ENCODE measurements at regions not wholly inside any gene's neighbourhood (a gene's known extent, or its start where the extent isn't known, plus 50 kb on each side); places are given as distances from the start of the nearest gene placed in this dataset.

DNA sequence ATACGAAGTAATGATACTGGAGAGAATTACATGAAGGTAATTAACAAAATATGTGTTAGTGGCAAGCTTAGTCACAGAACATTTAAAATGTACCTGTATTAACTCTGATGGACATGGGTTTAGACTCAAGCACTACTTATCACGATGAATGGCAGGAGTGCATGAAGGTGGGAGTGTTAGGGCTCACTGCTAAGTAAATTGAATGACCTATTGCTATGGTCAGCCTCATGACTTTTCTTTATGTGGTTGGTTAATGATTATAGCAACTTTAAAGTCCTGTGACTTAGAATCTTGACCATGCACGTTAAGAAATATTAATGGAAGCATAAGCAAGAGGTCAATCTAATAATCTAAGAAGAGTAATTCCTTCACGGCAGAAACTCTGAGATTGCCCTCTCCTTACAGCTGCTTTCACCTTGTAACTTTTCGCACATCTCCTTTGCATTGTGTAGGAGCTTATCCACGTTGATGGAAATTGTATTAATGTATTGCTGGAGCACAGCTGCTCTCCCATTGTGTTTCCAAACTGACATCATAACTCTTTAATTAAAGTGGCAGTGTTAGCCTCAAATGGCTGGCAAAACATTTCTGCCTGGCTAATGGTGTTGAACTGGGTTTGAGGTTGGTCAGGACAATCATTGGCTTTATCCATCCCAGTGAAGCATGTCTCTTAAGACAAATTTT, 114.5 kb downstream of the RXFP2 start:
- H3K36me3 ChIP-seq (replicated peaks) = no peaks in the 10 kb centered on the region
- DNase-seq = no peak
- no peak overlapping the region for H3K27ac ChIP-seq
- TF ChIP-seq, protein P1, sequence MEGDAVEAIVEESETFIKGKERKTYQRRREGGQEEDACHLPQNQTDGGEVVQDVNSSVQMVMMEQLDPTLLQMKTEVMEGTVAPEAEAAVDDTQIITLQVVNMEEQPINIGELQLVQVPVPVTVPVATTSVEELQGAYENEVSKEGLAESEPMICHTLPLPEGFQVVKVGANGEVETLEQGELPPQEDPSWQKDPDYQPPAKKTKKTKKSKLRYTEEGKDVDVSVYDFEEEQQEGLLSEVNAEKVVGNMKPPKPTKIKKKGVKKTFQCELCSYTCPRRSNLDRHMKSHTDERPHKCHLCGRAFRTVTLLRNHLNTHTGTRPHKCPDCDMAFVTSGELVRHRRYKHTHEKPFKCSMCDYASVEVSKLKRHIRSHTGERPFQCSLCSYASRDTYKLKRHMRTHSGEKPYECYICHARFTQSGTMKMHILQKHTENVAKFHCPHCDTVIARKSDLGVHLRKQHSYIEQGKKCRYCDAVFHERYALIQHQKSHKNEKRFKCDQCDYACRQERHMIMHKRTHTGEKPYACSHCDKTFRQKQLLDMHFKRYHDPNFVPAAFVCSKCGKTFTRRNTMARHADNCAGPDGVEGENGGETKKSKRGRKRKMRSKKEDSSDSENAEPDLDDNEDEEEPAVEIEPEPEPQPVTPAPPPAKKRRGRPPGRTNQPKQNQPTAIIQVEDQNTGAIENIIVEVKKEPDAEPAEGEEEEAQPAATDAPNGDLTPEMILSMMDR (IDR thresholded peaks at IDR 0.05; ENCODE audit: low read depth, low read length, missing control alignments) = no peak
- in situ Hi-C loops (cut with HindIII; ENCODE audit: low pct_ligation_motif_present, low sequenced_read_pairs) = no loop called here
- no peak overlapping the region for H3K4me3 ChIP-seq (ENCODE audit: low read depth, low read length)
- H3K27me3 ChIP-seq (replicated peaks) = no peaks in the 10 kb centered on the region

DNA sequence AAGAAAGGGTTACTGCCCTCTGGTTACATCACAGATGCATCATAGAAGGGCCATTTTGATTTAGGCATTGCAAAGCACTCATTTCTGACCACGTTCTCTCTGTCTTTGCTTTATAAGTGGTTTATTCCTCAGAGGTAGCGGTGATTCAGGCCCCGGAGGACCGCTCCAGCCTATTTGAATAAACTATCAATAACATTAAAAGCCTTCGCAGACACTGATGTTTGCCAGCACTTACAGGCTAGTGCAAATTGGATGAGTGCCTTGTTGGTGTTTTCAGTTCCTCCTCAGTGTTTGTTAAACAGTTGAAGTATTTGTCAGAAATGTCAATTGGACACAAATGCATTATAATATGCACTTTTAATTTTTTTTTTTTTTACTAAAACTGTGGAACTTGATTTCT, 120.2 kb downstream of the RXFP2 start:
- H3K27me3 ChIP-seq (replicated peaks) = no peaks in the 10 kb centered on the region
- in situ Hi-C loops (cut with HindIII; ENCODE audit: low pct_ligation_motif_present, low sequenced_read_pairs) = no loop called here
- H3K27ac ChIP-seq = no peak overlapping the region
- no peaks in the 10 kb centered on the region for H3K36me3 ChIP-seq (replicated peaks)
- TF ChIP-seq, protein P1 (IDR thresholded peaks at IDR 0.05; ENCODE audit: low read depth, low read length, missing control alignments) = no peak
- no peak for DNase-seq
- H3K4me3 ChIP-seq (ENCODE audit: low read depth, low read length) = no peak overlapping the region

DNA sequence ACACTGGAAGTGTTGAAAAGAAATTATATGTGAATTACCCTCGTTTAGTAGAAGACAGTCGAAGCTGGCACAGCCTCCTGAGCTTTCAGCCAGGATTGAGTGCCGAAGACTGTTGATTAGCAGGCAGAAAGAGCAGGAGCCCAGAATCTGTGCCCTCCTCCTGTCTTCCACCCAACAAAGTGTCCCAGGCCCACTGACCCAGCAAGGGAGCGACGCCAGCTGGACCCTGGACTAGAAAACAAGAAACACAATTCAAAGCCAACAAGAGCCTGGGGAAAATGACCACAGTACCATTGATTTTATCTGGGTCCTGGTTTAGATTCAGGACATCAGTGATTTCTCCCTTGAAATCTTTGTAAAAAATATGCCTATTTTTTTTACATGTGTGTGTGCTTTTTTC, 120.7 kb downstream of the RXFP2 start:
- in situ Hi-C loops (cut with HindIII; ENCODE audit: low pct_ligation_motif_present, low sequenced_read_pairs) = no loop called here
- Histone ChIP-seq H3K4me3 (ENCODE audit: low read depth, low read length) (no peak overlapping the region), H3K27ac (no peak overlapping the region), H3K27me3 (replicated peaks) (no peaks in the 10 kb centered on the region), H3K36me3 (replicated peaks) (no peaks in the 10 kb centered on the region)
- TF ChIP-seq, protein P1 (IDR thresholded peaks at IDR 0.05; ENCODE audit: low read depth, low read length, missing control alignments) = no peak
- DNase-seq = no peak

DNA sequence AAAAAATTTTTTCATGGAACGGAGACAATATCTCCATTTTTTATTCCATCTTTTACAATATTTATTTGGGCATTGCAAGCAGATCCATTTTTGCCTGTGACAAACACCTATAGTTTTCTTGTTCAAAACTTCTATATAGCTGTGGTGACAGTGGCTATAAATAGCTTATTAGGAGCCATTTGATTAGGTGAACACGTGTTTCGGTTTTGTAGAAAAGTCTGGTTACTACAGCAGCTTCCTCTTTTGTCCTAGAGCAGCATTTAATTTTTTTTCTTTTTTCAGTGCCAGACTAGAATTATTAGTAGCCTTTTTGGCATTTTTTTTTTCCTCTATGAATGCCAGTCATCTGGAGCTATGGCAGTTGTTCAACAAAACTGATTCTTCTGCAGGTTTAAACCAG, 123.5 kb downstream of the RXFP2 start:
- H3K27ac ChIP-seq = no peak overlapping the region
- H3K27me3 ChIP-seq (replicated peaks) = no peaks in the 10 kb centered on the region
- TF ChIP-seq, protein P1 (IDR thresholded peaks at IDR 0.05; ENCODE audit: low read depth, low read length, missing control alignments) = no peak
- no peak overlapping the region for H3K4me3 ChIP-seq (ENCODE audit: low read depth, low read length)
- no peaks in the 10 kb centered on the region for H3K36me3 ChIP-seq (replicated peaks)
- in situ Hi-C loops (cut with HindIII; ENCODE audit: low pct_ligation_motif_present, low sequenced_read_pairs) = no loop called here
- DNase-seq = no peak

DNA sequence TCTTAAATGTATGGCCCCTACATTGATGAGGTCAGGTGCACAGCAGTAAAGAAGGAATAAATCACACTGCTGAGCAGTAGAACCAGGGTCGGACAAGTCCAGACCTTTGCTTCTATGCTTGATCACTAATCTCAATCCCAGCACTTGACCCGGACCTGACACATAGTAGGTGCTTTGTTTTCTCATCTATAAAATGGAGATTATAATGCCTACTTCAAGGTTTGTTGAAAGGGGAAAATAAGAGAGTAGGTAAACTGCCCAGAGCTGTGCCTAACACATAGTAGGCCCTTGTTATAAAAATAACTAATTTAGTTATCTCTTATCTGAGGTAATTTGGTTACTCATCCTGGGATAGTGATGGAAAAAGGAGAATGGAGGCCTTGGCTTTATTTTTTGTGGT, 125.0 kb downstream of the RXFP2 start:
- H3K27me3 ChIP-seq (replicated peaks) = no peaks in the 10 kb centered on the region
- TF ChIP-seq, protein P1 (IDR thresholded peaks at IDR 0.05; ENCODE audit: low read depth, low read length, missing control alignments) = no peak
- DNase-seq = no peak
- H3K36me3 ChIP-seq (replicated peaks) = no peaks in the 10 kb centered on the region
- H3K4me3 ChIP-seq (ENCODE audit: low read depth, low read length) = no peak overlapping the region
- H3K27ac ChIP-seq = no peak overlapping the region
- in situ Hi-C loops (cut with HindIII; ENCODE audit: low pct_ligation_motif_present, low sequenced_read_pairs) = no loop called here

DNA sequence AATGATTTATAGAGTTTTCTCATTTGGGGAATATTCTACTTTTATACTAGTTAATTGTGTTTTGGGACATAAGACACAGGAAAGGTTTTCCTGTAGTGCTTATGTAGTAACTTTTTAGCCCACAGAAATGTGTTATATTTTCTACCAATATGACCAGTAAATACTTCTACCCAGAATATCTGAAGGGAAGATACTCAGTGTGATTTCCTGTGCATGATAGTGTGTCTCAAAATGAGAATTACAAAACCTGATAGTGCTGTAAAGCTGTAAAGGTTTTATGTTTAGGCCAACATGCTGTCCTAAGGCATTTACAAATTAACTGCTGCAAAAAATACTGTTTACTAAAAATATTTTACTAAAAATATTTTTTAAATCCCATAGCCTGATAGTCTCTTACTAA, 126.8 kb downstream of the RXFP2 start:
- H3K4me3 ChIP-seq (ENCODE audit: low read depth, low read length) = no peak overlapping the region
- DNase-seq = no peak
- no peaks in the 10 kb centered on the region for H3K27me3 ChIP-seq (replicated peaks)
- no peaks in the 10 kb centered on the region for H3K36me3 ChIP-seq (replicated peaks)
- H3K27ac ChIP-seq = no peak overlapping the region
- TF ChIP-seq, protein P1 (IDR thresholded peaks at IDR 0.05; ENCODE audit: low read depth, low read length, missing control alignments) = no peak
- in situ Hi-C loops (cut with HindIII; ENCODE audit: low pct_ligation_motif_present, low sequenced_read_pairs) = no loop called here
